Activated CD4-positive, alpha-beta memory T cell treated with anti-CD3 and anti-CD28 coated beads, Interleukin-2, amount 10 ng/mL, durations not matched to agents 7 days and 5 days (primary cell): ENCODE measurements at regions not wholly inside any gene's neighbourhood (a gene's known extent, or its start where the extent isn't known, plus 50 kb on each side); places are given as distances from the start of the nearest gene placed in this dataset.

Experiments
- CTCF ChIA-PET: fragments of 350-600 bp; sonication (Branson Sonifier 250); formaldehyde crosslinking; loops from one replicate; lab custom pipeline; 2021; ENCODE audit warnings: antibody characterized with exemption, inconsistent platforms; lab: Charles Lee
- POLR2A ChIA-PET: fragments of 350-600 bp; sonication (Branson Sonifier 250); formaldehyde crosslinking; loops from one replicate; lab custom pipeline; 2021; ENCODE audit warnings: antibody characterized with exemption; lab: Charles Lee
- DNase-seq: peaks from one replicate; pipeline ENCODE4 v3.0.0-alpha.2; 2020
- H3K27ac Mint-ChIP-seq: one replicate; pipeline ENCODE4 v1.8.0; 2021; ENCODE audit warnings: mild to moderate bottlenecking, mixed read lengths
- H3K27me3 Mint-ChIP-seq: one replicate; pipeline ENCODE4 v1.8.0; 2021; ENCODE audit warnings: mixed read lengths
- H3K36me3 Mint-ChIP-seq: one replicate; pipeline ENCODE4 v1.8.0; 2021; ENCODE audit warnings: low read depth, mixed read lengths
- H3K4me1 Mint-ChIP-seq: one replicate; pipeline ENCODE4 v1.8.0; 2021; ENCODE audit warnings: mixed read lengths
- H3K4me3 Mint-ChIP-seq: one replicate; pipeline ENCODE4 v1.8.0; 2021; ENCODE audit warnings: mild to moderate bottlenecking, mixed read lengths
- H3K9me3 Mint-ChIP-seq: one replicate; pipeline ENCODE4 v1.8.0; 2021; ENCODE audit warnings: mixed read lengths

- H3K9me3 Mint-ChIP-seq = no peaks in the 10 kb centered on the region
- CTCF ChIA-PET = no interaction called here
- DNase-seq = no peak
- no peaks in the 10 kb centered on the region for H3K36me3 Mint-ChIP-seq
- POLR2A ChIA-PET = no interaction called here
- no peak overlapping the region for H3K4me3 Mint-ChIP-seq
- no peaks in the 10 kb centered on the region for H3K4me1 Mint-ChIP-seq
- H3K27ac Mint-ChIP-seq = no peak overlapping the region
- no peaks in the 10 kb centered on the region for H3K27me3 Mint-ChIP-seq
Measured at GRCh38 chr12:74446466-74446865, 91.2 kb upstream of the ATXN7L3B start.

GRCh38 chr12:74449872-74450271, 87.8 kb upstream of the ATXN7L3B start:
- Mint-ChIP-seq H3K9me3 (no peaks in the 10 kb centered on the region), H3K4me1 (no peaks in the 10 kb centered on the region), H3K27me3 (no peaks in the 10 kb centered on the region), H3K4me3 (no peak overlapping the region), H3K36me3 (no peaks in the 10 kb centered on the region), H3K27ac (no peak overlapping the region)
- DNase-seq = no peak
- ChIA-PET CTCF (no interaction called here), POLR2A (no interaction called here)

- Mint-ChIP-seq H3K9me3 (no peaks in the 10 kb centered on the region), H3K27ac (no peak overlapping the region), H3K4me3 (no peak overlapping the region), H3K36me3 (no peaks in the 10 kb centered on the region), H3K4me1 (no peaks in the 10 kb centered on the region), H3K27me3 (no peaks in the 10 kb centered on the region)
- DNase-seq = no peak
- ChIA-PET POLR2A (no interaction called here), CTCF (no interaction called here)
Measured at GRCh38 chr12:74454109-74454508, 83.5 kb upstream of the ATXN7L3B start.

- H3K27me3 Mint-ChIP-seq = no peaks in the 10 kb centered on the region
- H3K36me3 Mint-ChIP-seq = no peaks in the 10 kb centered on the region
- H3K4me1 Mint-ChIP-seq = no peaks in the 10 kb centered on the region
- no peaks in the 10 kb centered on the region for H3K9me3 Mint-ChIP-seq
- no peak overlapping the region for H3K27ac Mint-ChIP-seq
- ChIA-PET CTCF (no interaction called here), POLR2A (no interaction called here)
- no peak overlapping the region for H3K4me3 Mint-ChIP-seq
- no peak for DNase-seq
Measured at GRCh38 chr12:74455429-74455828, 82.2 kb upstream of the ATXN7L3B start.

GRCh38 chr12:74456431-74456830, 81.2 kb upstream of the ATXN7L3B start:
- Mint-ChIP-seq H3K4me3 (no peak overlapping the region), H3K27me3 (no peaks in the 10 kb centered on the region), H3K36me3 (no peaks in the 10 kb centered on the region), H3K27ac (no peak overlapping the region), H3K9me3 (no peaks in the 10 kb centered on the region), H3K4me1 (no peaks in the 10 kb centered on the region)
- ChIA-PET CTCF (no interaction called here), POLR2A (no interaction called here)
- DNase-seq = no peak

GRCh38 chr12:74468401-74468800, 69.2 kb upstream of the ATXN7L3B start:
- Mint-ChIP-seq H3K27me3 (no peaks in the 10 kb centered on the region), H3K36me3 (no peaks in the 10 kb centered on the region), H3K4me1 (no peaks in the 10 kb centered on the region), H3K9me3 (no peaks in the 10 kb centered on the region), H3K4me3 (no peak overlapping the region), H3K27ac (no peak overlapping the region)
- ChIA-PET CTCF (no interaction called here), POLR2A (no interaction called here)
- DNase-seq = no peak

- no peak overlapping the region for H3K27ac Mint-ChIP-seq
- H3K9me3 Mint-ChIP-seq = no peaks in the 10 kb centered on the region
- ChIA-PET POLR2A (no interaction called here), CTCF (no interaction called here)
- no peak overlapping the region for H3K4me3 Mint-ChIP-seq
- no peaks in the 10 kb centered on the region for H3K27me3 Mint-ChIP-seq
- H3K36me3 Mint-ChIP-seq = no peaks in the 10 kb centered on the region
- no peaks in the 10 kb centered on the region for H3K4me1 Mint-ChIP-seq
- no peak for DNase-seq
Measured at GRCh38 chr12:74476234-74476633, 61.4 kb upstream of the ATXN7L3B start.

GRCh38 chr12:74481078-74481477, 56.6 kb upstream of the ATXN7L3B start:
- DNase-seq = no peak
- H3K4me1 Mint-ChIP-seq = no peaks in the 10 kb centered on the region

GRCh38 chr12:74482115-74482514, 55.5 kb upstream of the ATXN7L3B start:
- no peak overlapping the region for H3K27ac Mint-ChIP-seq
- no peaks in the 10 kb centered on the region for H3K27me3 Mint-ChIP-seq
- ChIA-PET POLR2A (interaction anchor here (1.1 kb wide), 1 partner anchor 18 kb away, joined by 3 read pairs; no protein-coding TSS in a partner anchor), CTCF (no interaction called here)
- H3K9me3 Mint-ChIP-seq = no peaks in the 10 kb centered on the region
- H3K36me3 Mint-ChIP-seq = no peaks in the 10 kb centered on the region
- H3K4me3 Mint-ChIP-seq = no peak overlapping the region
- no peaks in the 10 kb centered on the region for H3K4me1 Mint-ChIP-seq
- no peak for DNase-seq

More at GRCh38 chr12:74481078-74481477, 56.6 kb upstream of the ATXN7L3B start:
- Mint-ChIP-seq H3K27ac (no peak overlapping the region), H3K4me3 (no peak overlapping the region), H3K9me3 (no peaks in the 10 kb centered on the region), H3K27me3 (no peaks in the 10 kb centered on the region), H3K36me3 (no peaks in the 10 kb centered on the region)
- POLR2A ChIA-PET = no interaction called here
- CTCF ChIA-PET = no interaction called here

GRCh38 chr12:74483057-74483456, 54.6 kb upstream of the ATXN7L3B start:
- no peak for DNase-seq
- Mint-ChIP-seq H3K9me3 (no peaks in the 10 kb centered on the region), H3K4me1 (no peaks in the 10 kb centered on the region), H3K27ac (no peak overlapping the region), H3K36me3 (no peaks in the 10 kb centered on the region), H3K27me3 (no peaks in the 10 kb centered on the region), H3K4me3 (no peak overlapping the region)
- ChIA-PET CTCF (interaction anchor here (0.6 kb wide), 1 partner anchor 15 kb away, joined by 4 read pairs; no protein-coding TSS in a partner anchor), POLR2A (interaction anchor here (1.1 kb wide), 1 partner anchor 19 kb away, joined by 3 read pairs; no protein-coding TSS in a partner anchor)
